Thyroid gland (tissue), 4 donors: ENCODE measurements at regions not wholly inside any gene's neighbourhood (a gene's known extent, or its start where the extent isn't known, plus 50 kb on each side); places are given as distances from the start of the nearest gene placed in this dataset.
A peak's percentile ranks its signal among the peaks of the same experiment; 100 is the strongest.

Source experiments
- DNase-seq, 2 donors: peaks; one replicate each; pipeline ENCODE4 v3.0.0-alpha.2; 2019
- H3K27ac ChIP-seq, 3 donors: fragments of 200-600 bp; sonication (generic); 1 replicate in 2 of 3; 2 replicates in 1 of 3; pipeline ENCODE4 v1.5.1; 2016 to 2019; ENCODE audit warnings: mild to moderate bottlenecking in 1 of 3, moderate library complexity in 1 of 3
- H3K27me3 ChIP-seq: fragments of 200-600 bp; sonication (generic); one replicate; pipeline ENCODE4 v1.5.1; 2019
- H3K36me3 ChIP-seq, 2 donors: fragments of 200-600 bp; sonication (generic); one replicate each; pipeline ENCODE4 v1.5.1; 2016 to 2019
- H3K4me1 ChIP-seq, 2 donors: fragments of 200-600 bp; sonication (generic); one replicate each; pipeline ENCODE4 v1.5.1; 2017 to 2019
- H3K4me3 ChIP-seq, 3 donors: fragments of 200-600 bp; sonication (generic); replicated peaks in 1 of 3; 1 replicate in 2 of 3; 2 replicates in 1 of 3; pipeline ENCODE4 v1.5.1; 2016; ENCODE audit warnings: mild to moderate bottlenecking in 1 of 3
- H3K9me3 ChIP-seq: fragments of 200-600 bp; sonication (generic); one replicate; pipeline ENCODE4 v1.5.1; 2017
- CTCF ChIP-seq, 6 experiments: fragments of 200-600 bp in 3 of 6; fragments of 450-650 bp in 3 of 6; sonication (generic) in 3 of 6; IDR thresholded peaks; one replicate each; pipeline ENCODE4 v1.5.1; 2016 to 2019; ENCODE audit warnings: antibody characterized with exemption in 6 of 6, mild to moderate bottlenecking in 2 of 6, inconsistent platforms in 1 of 6, moderate library complexity in 1 of 6
- POLR2A ChIP-seq, 2 donors: fragments of 450-650 bp; IDR thresholded peaks; one replicate each; pipeline ENCODE4 v1.6.1; 2017; ENCODE audit warnings: antibody characterized with exemption in 2 of 2, mild to moderate bottlenecking in 2 of 2, moderate library complexity in 1 of 2
- WGBS, 2 donors: methylation state at CpG; one replicate each; pipeline ENCODE4 v1.1.5; 2017; 5-methylcytosine and 5-hydroxymethylcytosine counted together
- intact Hi-C: fragments of 100-400 bp; cut with DNase I; formaldehyde crosslinking; loops from one replicate; pipeline ENCODE4 v1.15.1; 2023

- TF ChIP-seq CTCF (IDR thresholded peaks at IDR 0.05) (no peak), POLR2A (IDR thresholded peaks at IDR 0.05) (no peak)
- H3K4me1 ChIP-seq, result peaks cover 12 to 28% of the 10 kb centered on the region in 2 donors
- H3K9me3 ChIP-seq, result no peaks in the 10 kb centered on the region
- intact Hi-C loops, result no loop called here
- peak overlapping the region in 1 of 3 donors; percentile 27 for H3K27ac ChIP-seq
- no peak overlapping the region for H3K4me3 ChIP-seq
- no peaks in the 10 kb centered on the region for H3K36me3 ChIP-seq
- WGBS, 2 donors, result 82 to 100% methylated on average over 3 of the region's 3 CpGs
- H3K27me3 ChIP-seq, result no peaks in the 10 kb centered on the region
- no peak for DNase-seq
Measured at GRCh38 chr5:173835131-173835530, 53.0 kb upstream of the CPEB4 start.

DNA sequence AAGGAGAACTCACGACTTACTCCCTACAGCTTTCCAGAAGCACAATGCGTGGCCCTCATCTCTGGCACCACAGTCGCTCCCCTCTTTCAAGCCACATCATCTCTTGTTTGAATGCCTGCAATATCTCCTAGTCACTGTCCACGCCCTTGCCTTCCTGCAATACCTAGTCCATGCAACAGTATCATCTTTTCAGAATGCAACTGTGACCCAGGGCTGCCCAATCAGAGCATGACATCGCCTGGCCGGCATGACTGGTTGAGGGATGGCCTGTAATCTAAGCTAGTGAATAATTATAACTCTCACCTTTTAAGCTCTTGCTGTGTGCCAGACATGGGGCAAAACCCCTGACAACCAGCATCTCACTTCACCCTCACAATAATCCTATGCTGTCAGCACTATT lies 52.5 kb upstream of the CPEB4 start:
- H3K9me3 ChIP-seq, result no peaks in the 10 kb centered on the region
- peak overlapping the region in 1 of 3 donors; percentile 27 for H3K27ac ChIP-seq

DNA sequence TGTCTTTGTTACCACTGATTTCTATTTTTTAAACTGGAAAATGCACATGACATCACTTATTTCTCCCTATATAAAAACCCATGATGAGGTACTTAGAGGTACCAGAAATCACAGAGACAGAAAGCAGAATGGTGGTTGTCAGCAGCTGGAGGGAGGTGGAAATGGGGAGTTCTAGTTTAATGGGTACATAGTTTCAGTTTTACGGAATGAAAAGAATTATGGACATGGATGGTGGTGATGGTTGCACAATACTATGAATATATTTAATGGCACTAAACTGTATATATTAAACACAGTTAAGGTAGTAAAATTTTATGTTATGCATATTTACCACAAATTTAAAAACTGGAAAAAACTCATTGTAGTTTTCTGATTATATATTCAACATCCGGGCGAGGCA lies 50.5 kb upstream of the CPEB4 start:
- no peak for TF ChIP-seq POLR2A (IDR thresholded peaks at IDR 0.05)
- TF ChIP-seq CTCF (IDR thresholded peaks at IDR 0.05), result no peak
- WGBS, 2 donors, result 96 to 97% methylated on average over 3 of the region's 3 CpGs

More for the DNA sequence above, 52.5 kb upstream of the CPEB4 start:
- intact Hi-C loops, result no loop called here
- peaks cover 12 to 23% of the 10 kb centered on the region in 2 donors for H3K4me1 ChIP-seq
- TF ChIP-seq POLR2A (IDR thresholded peaks at IDR 0.05) (no peak), CTCF (IDR thresholded peaks at IDR 0.05) (no peak)
- 78 to 85% methylated on average over 6 of the region's 6 CpGs for WGBS, 2 donors
- DNase-seq, result no peak
- H3K27me3 ChIP-seq, result no peaks in the 10 kb centered on the region
- no peaks in the 10 kb centered on the region for H3K36me3 ChIP-seq
- H3K4me3 ChIP-seq, result no peak overlapping the region

More for the DNA sequence above, 50.5 kb upstream of the CPEB4 start:
- Histone ChIP-seq H3K9me3 (no peaks in the 10 kb centered on the region), H3K27me3 (no peaks in the 10 kb centered on the region), H3K4me1 (peaks cover 9 to 13% of the 10 kb centered on the region in 2 donors), H3K27ac (no peak overlapping the region), H3K36me3 (no peaks in the 10 kb centered on the region), H3K4me3 (no peak overlapping the region)
- intact Hi-C loops, result no loop called here
- no peak for DNase-seq
